K562 (cell line): ENCODE measurements at regions not wholly inside any gene's neighbourhood (a gene's known extent, or its start where the extent isn't known, plus 50 kb on each side); places are given as distances from the start of the nearest gene placed in this dataset.

Experiments
- ATAC-seq: fragments of 200-7000 bp; cut with Tn5 transposase; 3 replicates; pipeline ENCODE4 v1.9.1; 2020; ENCODE audit warnings: moderate library complexity
- BruUV-seq: library from RNA; stranded (reverse); fragments of 400-500 nt; replicated peaks from 2 replicates; lab custom pipeline; 2021; lab: Mats Ljungman, UMichigan
- CTCF ChIA-PET: fragments of 300-600 bp; formaldehyde crosslinking; extraction: SDS; loops from one replicate; lab custom pipeline; 2021; ENCODE audit warnings: low intra/inter-chr PET ratio; lab: Yijun Ruan, JAX
- POLR2A ChIA-PET: fragments of 300-600, 350-650 bp; sonication (Branson Sonifier 250); formaldehyde crosslinking; extraction: SDS; loops from one replicate; lab custom pipeline; 2021; ENCODE audit warnings: antibody characterized with exemption, inconsistent platforms; lab: Yijun Ruan, JAX
- DNase-seq, 4 experiments: peaks; one replicate each; pipeline versions ENCODE4 v3.0.0 to v3.0.0-alpha.2; 2011 to 2018; ENCODE audit warnings: low spot score in 3 of 4, mixed read lengths in 3 of 4; ENCODE audit errors: extremely low read depth in 1 of 4
- FAIRE-seq: peaks from 2 replicates; lab custom pipeline; 2011; peaks lifted over from hg19 to GRCh38; lab: Jason Lieb, UNC
- H2AFZ ChIP-seq: 2 replicates; pipeline ENCODE4 v1.6.0; 2011; ENCODE audit warnings: low read depth, low read length, control low read depth, inconsistent platforms
- H3K27ac ChIP-seq: fragments of 200-600 bp; 3 replicates; pipeline ENCODE4 v1.8.0; 2011; ENCODE audit warnings: low read depth, mild to moderate bottlenecking, control low read depth, inconsistent platforms, low read length, moderate library complexity, mixed read lengths; ENCODE audit errors: extremely low read depth
- H3K27me3 ChIP-seq, 2 experiments: fragments of 300-600 bp in 1 of 2; 2 replicates in 1 of 2; 3 replicates in 1 of 2; pipeline versions ENCODE4 v1.6.0 to v1.8.0; 2011; ENCODE audit warnings: inconsistent platforms in 2 of 2, low read length in 2 of 2, mild to moderate bottlenecking in 1 of 2, mixed read lengths in 1 of 2, moderate library complexity in 1 of 2; ENCODE audit not compliant: control insufficient read depth in 2 of 2, insufficient read depth in 2 of 2
- H3K36me3 ChIP-seq: fragments of 300-600 bp; 3 replicates; pipeline ENCODE4 v1.8.0; 2011; ENCODE audit warnings: mild to moderate bottlenecking, low read length, inconsistent platforms; ENCODE audit not compliant: control insufficient read depth, insufficient read depth
- H3K4me1 ChIP-seq, 2 experiments: fragments of 200-600 bp in 1 of 2; replicated peaks in 1 of 2; 2 replicates in 1 of 2; 3 replicates in 1 of 2; pipeline versions ENCODE4 v1.5.1 to v1.8.0; 2011; ENCODE audit warnings: inconsistent platforms in 2 of 2, low read length in 2 of 2, mild to moderate bottlenecking in 1 of 2, mixed read lengths in 1 of 2, moderate library complexity in 1 of 2; ENCODE audit not compliant: control insufficient read depth in 2 of 2, insufficient read depth in 2 of 2
- H3K4me2 ChIP-seq: 2 replicates; pipeline ENCODE4 v1.6.1; 2011; ENCODE audit warnings: low read length, control low read depth, inconsistent platforms, mixed read lengths; ENCODE audit not compliant: insufficient read depth
- H3K4me3 ChIP-seq: fragments of 200-600 bp; sonication (generic), shearing (Covaris generic); 2 replicates; pipeline ENCODE4 v1.5.1; 2016; ENCODE audit warnings: control low read depth, inconsistent platforms
- H3K79me2 ChIP-seq: fragments of 200-600 bp; 3 replicates; pipeline ENCODE4 v1.8.0; 2011; ENCODE audit warnings: low read length, inconsistent platforms; ENCODE audit not compliant: control insufficient read depth, insufficient read depth
- H3K9ac ChIP-seq, 2 experiments: 2 replicates each; pipeline versions ENCODE4 v1.6.0 to v1.6.1; 2011; ENCODE audit warnings: low read depth in 2 of 2, low read length in 2 of 2, control low read depth in 1 of 2, inconsistent platforms in 1 of 2, mild to moderate bottlenecking in 1 of 2, mixed read lengths in 1 of 2; ENCODE audit not compliant: insufficient read depth in 1 of 2
- H3K9me1 ChIP-seq: one replicate; pipeline ENCODE4 v1.6.0; 2011; ENCODE audit warnings: inconsistent platforms, mild to moderate bottlenecking, low read length, moderate library complexity; ENCODE audit not compliant: control insufficient read depth, insufficient read depth
- H3K9me3 ChIP-seq: replicated peaks from 2 replicates; pipeline ENCODE4 v1.5.1; 2011; ENCODE audit warnings: low read depth, low read length, inconsistent platforms; ENCODE audit not compliant: control insufficient read depth, insufficient read depth
- H4K20me1 ChIP-seq: replicated peaks from 2 replicates; pipeline ENCODE4 v1.6.1; 2011; ENCODE audit warnings: low read length, inconsistent platforms, mixed read lengths; ENCODE audit not compliant: control insufficient read depth, insufficient read depth
- CHAMP1 ChIP-seq: fragments of 450-650 bp; IDR thresholded peaks from 2 replicates; pipeline ENCODE4 v1.6.1; 2016; ENCODE audit warnings: mild to moderate bottlenecking
- HCFC1 ChIP-seq: IDR thresholded peaks from 2 replicates; pipeline ENCODE4 v1.6.1; 2012; ENCODE audit warnings: low read depth, low read length, improper control_type of control experiment
- HMGXB4 ChIP-seq: sonication (generic); formaldehyde crosslinking; IDR thresholded peaks from 2 replicates; pipeline ENCODE4 v1.8.1; 2023; ENCODE audit warnings: mild to moderate bottlenecking, missing genetic modification reagents
- HOMEZ ChIP-seq: fragments of 250-450 bp; sonication (Bioruptor Pico); IDR thresholded peaks from 2 replicates; pipeline ENCODE4 v1.4.0; 2020; ENCODE audit warnings: mild to moderate bottlenecking, moderate library complexity
- POLR2AphosphoS5 ChIP-seq: IDR thresholded peaks from 2 replicates; pipeline ENCODE4 v1.6.1; 2011; ENCODE audit warnings: mild to moderate bottlenecking, low read depth, low read length, moderate library complexity; ENCODE audit not compliant: control insufficient read depth, insufficient read depth
- SPI1 ChIP-seq: IDR thresholded peaks from 2 replicates; pipeline ENCODE4 v1.6.1; 2011; ENCODE audit warnings: low read depth, low read length, control low read depth, borderline replicate concordance
- TAF9B ChIP-seq: fragments of 450-650 bp; IDR thresholded peaks from 2 replicates; pipeline ENCODE4 v1.6.1; 2018; ENCODE audit warnings: mild to moderate bottlenecking; ENCODE audit not compliant: partially characterized antibody
- ZNF76 ChIP-seq: fragments of 250-450 bp; sonication (Bioruptor Pico); IDR thresholded peaks from 2 replicates; pipeline ENCODE4 v1.4.0; 2020; ENCODE audit warnings: mild to moderate bottlenecking, moderate library complexity, borderline replicate concordance
- WGBS: fragments of 100-300 bp; shearing (Covaris generic); methylation state at CpG from one replicate; pipeline ENCODE4 v1.1.6; 2016; ENCODE audit warnings: low coverage, mixed read lengths; ENCODE audit not compliant: insufficient coverage; ENCODE audit errors: missing lambda C conversion rate; 5-methylcytosine and 5-hydroxymethylcytosine counted together
- in situ Hi-C: fragments of 300-500 bp; cut with MboI; formaldehyde crosslinking; loops from 4 replicates; pipeline ENCODE4 v1.15.0; 2018; ENCODE audit warnings: inconsistent platforms, mixed read lengths
- intact Hi-C: fragments of 100-400 bp; cut with micrococcal nuclease; formaldehyde crosslinking; loops from 2 replicates; pipeline ENCODE4 v1.14.2; 2022
- TF ChIP-seq, protein P1 (sequence below): IDR thresholded peaks from 3 replicates; pipeline ENCODE4 v1.6.1; 2011; ENCODE audit warnings: borderline replicate concordance, mild to moderate bottlenecking, moderate library complexity; ENCODE audit not compliant: insufficient read length; ENCODE audit errors: extremely low read depth
- TF ChIP-seq, protein P2 (sequence below): sonication (generic); formaldehyde crosslinking; IDR thresholded peaks from 2 replicates; pipeline ENCODE4 v1.8.0; 2022; ENCODE audit warnings: mild to moderate bottlenecking, missing genetic modification reagents

GRCh38 chr4:60744767-60745166 lies 455.4 kb upstream of the ADGRL3 start (continued):
- no peak for TF ChIP-seq HMGXB4 (CRISPR knock-in tag)
- TF ChIP-seq SPI1: no peak
- TF ChIP-seq HCFC1: no peak
- no peak for TF ChIP-seq POLR2AphosphoS5
- TF ChIP-seq TAF9B: no peak
- TF ChIP-seq, all 486 proteins: peak for 0

- no peaks in the 10 kb centered on the region for H3K9me1 ChIP-seq
- H3K4me1 ChIP-seq: no peaks in the 10 kb centered on the region
- H4K20me1 ChIP-seq: no peaks in the 10 kb centered on the region
- H3K79me2 ChIP-seq: no peaks in the 10 kb centered on the region
- intact Hi-C loops (no loop called here), in situ Hi-C loops (no loop called here)
- BruUV-seq: no TSS peak
- no peaks in the 10 kb centered on the region for H3K27me3 ChIP-seq
- ATAC-seq: no peak
- H3K4me2 ChIP-seq: no peak overlapping the region
- WGBS: 0% methylated on average over 3 of the region's 3 CpGs
- no peak for DNase-seq
- H3K4me3 ChIP-seq: no peak overlapping the region
- FAIRE-seq: no peak
- no peak overlapping the region for H3K27ac ChIP-seq
- POLR2A ChIA-PET: no interaction called here
- CTCF ChIA-PET: no interaction called here
- no peaks in the 10 kb centered on the region for H3K36me3 ChIP-seq
- H3K9ac ChIP-seq: no peak overlapping the region
- H2AFZ ChIP-seq: no peak overlapping the region
- H3K9me3 ChIP-seq: no peaks in the 10 kb centered on the region
- TF ChIP-seq ZNF76: no peak
- TF ChIP-seq, protein P1, sequence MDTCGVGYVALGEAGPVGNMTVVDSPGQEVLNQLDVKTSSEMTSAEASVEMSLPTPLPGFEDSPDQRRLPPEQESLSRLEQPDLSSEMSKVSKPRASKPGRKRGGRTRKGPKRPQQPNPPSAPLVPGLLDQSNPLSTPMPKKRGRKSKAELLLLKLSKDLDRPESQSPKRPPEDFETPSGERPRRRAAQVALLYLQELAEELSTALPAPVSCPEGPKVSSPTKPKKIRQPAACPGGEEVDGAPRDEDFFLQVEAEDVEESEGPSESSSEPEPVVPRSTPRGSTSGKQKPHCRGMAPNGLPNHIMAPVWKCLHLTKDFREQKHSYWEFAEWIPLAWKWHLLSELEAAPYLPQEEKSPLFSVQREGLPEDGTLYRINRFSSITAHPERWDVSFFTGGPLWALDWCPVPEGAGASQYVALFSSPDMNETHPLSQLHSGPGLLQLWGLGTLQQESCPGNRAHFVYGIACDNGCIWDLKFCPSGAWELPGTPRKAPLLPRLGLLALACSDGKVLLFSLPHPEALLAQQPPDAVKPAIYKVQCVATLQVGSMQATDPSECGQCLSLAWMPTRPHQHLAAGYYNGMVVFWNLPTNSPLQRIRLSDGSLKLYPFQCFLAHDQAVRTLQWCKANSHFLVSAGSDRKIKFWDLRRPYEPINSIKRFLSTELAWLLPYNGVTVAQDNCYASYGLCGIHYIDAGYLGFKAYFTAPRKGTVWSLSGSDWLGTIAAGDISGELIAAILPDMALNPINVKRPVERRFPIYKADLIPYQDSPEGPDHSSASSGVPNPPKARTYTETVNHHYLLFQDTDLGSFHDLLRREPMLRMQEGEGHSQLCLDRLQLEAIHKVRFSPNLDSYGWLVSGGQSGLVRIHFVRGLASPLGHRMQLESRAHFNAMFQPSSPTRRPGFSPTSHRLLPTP: no peak
- no peak for TF ChIP-seq HOMEZ
- TF ChIP-seq, protein P2, sequence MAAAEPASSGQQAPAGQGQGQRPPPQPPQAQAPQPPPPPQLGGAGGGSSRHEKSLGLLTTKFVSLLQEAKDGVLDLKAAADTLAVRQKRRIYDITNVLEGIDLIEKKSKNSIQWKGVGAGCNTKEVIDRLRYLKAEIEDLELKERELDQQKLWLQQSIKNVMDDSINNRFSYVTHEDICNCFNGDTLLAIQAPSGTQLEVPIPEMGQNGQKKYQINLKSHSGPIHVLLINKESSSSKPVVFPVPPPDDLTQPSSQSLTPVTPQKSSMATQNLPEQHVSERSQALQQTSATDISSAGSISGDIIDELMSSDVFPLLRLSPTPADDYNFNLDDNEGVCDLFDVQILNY (CRISPR knock-in tag): no peak
- no peak for TF ChIP-seq CHAMP1
Measured at GRCh38 chr4:60745800-60746571, 454.1 kb upstream of the ADGRL3 start.
